ENCODE measurements at regions not wholly inside any gene's neighbourhood (a gene's known extent, or its start where the extent isn't known, plus 50 kb on each side); places are given as distances from the start of the nearest gene placed in this dataset.

DNA sequence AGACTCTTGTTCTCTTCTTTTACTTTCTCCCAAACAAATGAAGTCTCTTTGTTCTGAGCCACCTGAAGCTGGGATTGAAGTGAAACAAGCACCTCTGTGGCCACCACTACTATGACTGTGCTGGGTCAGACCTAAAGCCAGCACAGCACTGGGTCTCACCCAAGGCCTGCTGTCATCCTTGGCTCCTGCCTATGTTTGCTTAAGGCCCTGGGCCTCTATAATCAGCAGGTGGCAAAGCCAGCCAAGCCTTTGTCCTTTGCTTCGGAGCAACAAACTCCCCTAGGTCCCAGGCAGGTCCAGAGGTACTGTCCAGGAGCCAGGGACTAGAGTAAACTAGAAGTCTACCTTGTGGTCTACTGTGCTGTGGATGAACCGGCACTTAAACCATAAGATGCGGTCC lies 220.6 kb upstream of the ARSJ start:
- DNase-seq (ENCODE audit: low spot score), result no peak
- TF ChIP-seq CTCF (IDR thresholded peaks at IDR 0.05; ENCODE audit: borderline replicate concordance, control extremely low read depth, extremely low read depth, insufficient read depth, missing control alignments), result no peak
- in situ Hi-C loops (cut with MboI; ENCODE audit: low sequenced_read_pairs, unreplicated experiment), result no loop called here

GRCh38 chr4:114205261-114205660 lies 225.8 kb upstream of the ARSJ start:
- in situ Hi-C loops (cut with MboI; ENCODE audit: low sequenced_read_pairs, unreplicated experiment), result no loop called here
- no peak for TF ChIP-seq CTCF (IDR thresholded peaks at IDR 0.05; ENCODE audit: borderline replicate concordance, control extremely low read depth, extremely low read depth, insufficient read depth, missing control alignments)
- DNase-seq (ENCODE audit: low spot score), result no peak

GRCh38 chr4:114208574-114209151 lies 229.2 kb upstream of the ARSJ start:
- no peak for TF ChIP-seq CTCF (IDR thresholded peaks at IDR 0.05; ENCODE audit: borderline replicate concordance, control extremely low read depth, extremely low read depth, insufficient read depth, missing control alignments)
- no peak for DNase-seq (ENCODE audit: low spot score)
- in situ Hi-C loops (cut with MboI; ENCODE audit: low sequenced_read_pairs, unreplicated experiment), result no loop called here

DNA sequence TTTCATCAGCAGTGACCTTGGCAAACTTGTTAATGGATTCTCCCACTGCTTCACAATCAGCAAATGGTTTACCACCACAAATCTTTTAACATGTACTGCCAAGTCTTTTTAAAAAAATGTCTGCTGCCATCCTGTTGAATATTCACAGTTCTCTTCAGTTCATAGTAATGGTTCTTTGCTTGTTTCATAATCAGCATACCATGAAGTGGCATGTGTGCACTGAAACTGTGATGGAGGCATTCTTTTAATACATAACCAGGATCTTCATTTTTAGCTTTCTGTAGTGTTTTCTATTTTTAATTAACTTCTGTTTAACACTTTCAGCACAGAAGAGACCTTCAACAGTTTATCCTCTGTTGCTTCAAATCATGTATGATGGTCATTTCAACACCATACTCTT lies 230.1 kb upstream of the ARSJ start:
- TF ChIP-seq CTCF (IDR thresholded peaks at IDR 0.05; ENCODE audit: borderline replicate concordance, control extremely low read depth, extremely low read depth, insufficient read depth, missing control alignments), result no peak
- in situ Hi-C loops (cut with MboI; ENCODE audit: low sequenced_read_pairs, unreplicated experiment), result no loop called here

DNA sequence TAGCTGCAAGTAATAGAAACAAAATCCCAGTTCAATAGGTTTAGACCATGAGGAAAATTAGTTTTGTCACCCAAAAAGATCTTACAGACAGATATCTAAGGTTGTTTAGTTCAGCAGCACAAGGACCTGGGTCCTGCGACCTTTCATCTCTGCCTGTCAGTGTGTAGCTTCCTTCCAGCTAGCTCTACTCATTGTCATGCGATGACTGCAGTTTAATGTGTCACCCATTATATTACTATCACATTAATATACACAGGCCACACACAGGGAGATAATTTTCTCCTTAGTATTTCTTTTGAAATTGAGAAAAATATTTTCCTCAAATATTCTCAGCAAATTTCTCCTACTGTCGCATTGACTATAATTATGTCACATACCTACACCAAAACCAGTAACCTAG lies 232.1 kb upstream of the ARSJ start:
- in situ Hi-C loops (cut with MboI; ENCODE audit: low sequenced_read_pairs, unreplicated experiment), result no loop called here
- TF ChIP-seq CTCF (IDR thresholded peaks at IDR 0.05; ENCODE audit: borderline replicate concordance, control extremely low read depth, extremely low read depth, insufficient read depth, missing control alignments), result no peak

More for the DNA sequence above, 230.1 kb upstream of the ARSJ start:
- no peak for DNase-seq (ENCODE audit: low spot score)

DNA sequence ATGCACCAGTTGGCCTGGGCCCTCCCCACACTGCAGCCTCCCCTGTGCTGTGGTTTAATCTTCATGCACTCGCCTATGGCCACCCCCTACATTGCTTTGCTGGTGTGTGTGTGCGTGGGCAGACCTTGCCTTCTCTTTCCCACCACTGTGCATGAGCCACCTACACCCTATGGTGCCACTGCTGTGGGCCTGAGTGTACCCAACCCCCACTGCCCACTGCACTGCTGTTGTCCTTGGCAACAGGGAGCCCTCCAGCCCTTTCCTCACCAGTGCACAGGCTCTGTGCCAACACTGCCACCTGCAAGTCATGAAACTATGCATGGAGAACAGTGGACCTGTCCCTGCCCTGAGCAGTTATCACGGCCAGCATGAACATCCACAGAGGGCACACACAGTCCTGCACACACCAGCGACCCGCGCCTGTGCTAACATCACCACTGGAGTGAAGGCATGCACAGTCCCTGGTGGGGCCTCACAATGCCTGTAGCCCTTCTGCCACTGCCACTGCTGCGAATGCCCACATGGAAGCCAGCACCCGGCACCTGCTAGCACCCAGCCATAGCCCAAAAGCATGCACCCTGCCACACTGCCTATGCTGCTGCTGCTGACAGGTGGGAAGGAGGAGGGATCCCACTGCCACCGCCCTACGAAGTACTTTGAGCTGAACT lies 237.8 kb upstream of the ARSJ start:
- in situ Hi-C loops (cut with MboI; ENCODE audit: low sequenced_read_pairs, unreplicated experiment), result no loop called here
- TF ChIP-seq CTCF (IDR thresholded peaks at IDR 0.05; ENCODE audit: borderline replicate concordance, control extremely low read depth, extremely low read depth, insufficient read depth, missing control alignments), result no peak
- no peak for DNase-seq (ENCODE audit: low spot score)

More for the DNA sequence above, 232.1 kb upstream of the ARSJ start:
- no peak for DNase-seq (ENCODE audit: low spot score)

Data from GM13976 (cell line).